ENCODE measurements at regions not wholly inside any gene's neighbourhood (a gene's known extent, or its start where the extent isn't known, plus 50 kb on each side); places are given as distances from the start of the nearest gene placed in this dataset.

DNA sequence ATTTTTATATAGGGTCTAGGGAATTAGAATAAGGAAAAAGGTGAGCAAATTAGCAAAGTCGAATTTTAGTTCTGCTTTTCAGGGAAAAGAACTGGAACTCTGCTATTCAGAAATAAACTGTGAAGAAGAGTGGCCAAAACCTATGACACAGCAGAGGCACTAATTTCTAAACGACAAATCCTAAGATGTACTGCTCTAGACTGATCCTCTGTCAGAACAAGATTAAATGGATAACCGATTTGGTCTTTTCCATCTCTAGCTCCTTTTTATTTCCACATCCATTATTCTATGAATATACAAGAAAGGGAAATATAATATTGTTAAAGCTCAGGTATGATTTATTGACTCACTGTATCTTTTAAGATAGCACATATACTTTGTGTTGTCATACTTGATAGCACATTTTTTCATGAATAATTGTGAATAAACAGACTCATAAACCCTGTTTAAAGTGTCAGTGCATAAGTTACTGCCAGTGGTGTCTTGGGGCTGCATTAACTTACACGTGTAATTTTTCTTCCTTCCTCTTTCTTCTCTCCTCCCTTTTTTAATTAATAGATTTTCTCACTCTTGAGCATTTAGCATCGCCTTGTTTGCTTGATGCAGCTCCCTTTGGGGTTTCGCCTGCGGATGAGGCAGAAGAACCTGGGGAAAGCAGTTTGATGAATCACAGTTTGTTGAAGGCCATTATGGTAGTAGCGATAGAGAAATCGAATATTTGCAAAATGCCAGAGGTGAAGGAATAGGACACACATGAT lies 496.6 kb downstream of the ADGRL2 start:
- no peak for DNase-seq (ENCODE audit: low read depth in 4 of 4, low spot score in 3 of 4)

DNA sequence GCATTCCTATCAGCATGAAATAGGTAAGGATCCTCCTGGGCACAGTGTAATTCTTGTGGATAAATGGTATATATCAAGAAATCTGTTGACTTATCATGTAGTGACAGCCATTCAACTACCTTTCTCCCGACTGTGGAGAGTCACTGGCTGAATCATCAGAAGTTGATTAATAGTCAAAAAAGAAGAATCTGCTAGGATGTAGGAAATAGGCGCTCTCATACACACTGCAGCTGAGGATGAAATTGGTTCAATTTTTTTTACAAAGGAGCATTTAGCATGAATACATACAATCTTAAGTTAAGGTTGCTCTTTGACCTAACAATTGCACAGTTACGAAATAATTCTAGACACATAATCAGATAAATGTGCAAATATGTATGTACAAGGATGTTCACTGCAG lies 486.8 kb downstream of the ADGRL2 start:
- no peak for DNase-seq (ENCODE audit: low read depth in 4 of 4, low spot score in 3 of 4)

DNA sequence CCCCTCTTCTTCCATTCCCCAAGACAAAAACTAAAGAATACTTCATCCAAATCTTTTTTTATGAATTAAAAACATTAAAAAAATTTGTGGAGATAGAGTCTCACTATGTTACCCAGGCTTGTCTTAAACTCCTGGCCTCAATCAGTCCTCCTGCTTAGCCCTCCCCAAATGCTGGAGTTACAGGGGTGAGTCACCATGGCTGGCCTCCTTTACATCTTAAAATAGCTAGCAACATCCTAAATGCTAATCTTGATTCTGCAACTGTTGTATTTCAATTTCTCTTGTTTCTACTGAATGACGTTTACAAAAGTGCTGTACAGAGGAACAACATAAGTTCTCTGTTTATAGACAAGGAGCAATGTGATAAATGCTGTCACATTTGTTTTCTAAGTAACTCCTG lies 483.5 kb downstream of the ADGRL2 start:
- DNase-seq (ENCODE audit: low read depth in 4 of 4, low spot score in 3 of 4): no peak

DNA sequence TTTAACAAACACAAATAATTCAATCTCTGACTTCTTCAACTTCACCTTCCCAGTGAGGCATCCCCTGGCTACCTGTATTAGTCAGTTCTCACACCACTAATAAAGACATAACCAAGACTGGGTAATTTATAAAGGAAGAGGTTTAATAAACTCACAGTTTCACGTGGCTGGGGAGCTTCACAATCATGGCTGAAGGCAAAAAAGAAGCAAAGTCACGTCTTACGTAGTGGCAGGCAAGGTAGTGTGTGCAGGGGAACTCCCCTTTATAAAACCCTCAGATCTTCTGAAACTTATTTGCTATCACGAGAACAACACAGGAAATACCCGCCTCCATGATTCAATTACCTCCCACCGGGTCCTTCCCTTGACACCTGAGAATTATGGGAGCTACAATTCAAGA lies 478.5 kb downstream of the ADGRL2 start:
- no peak for DNase-seq (ENCODE audit: low read depth in 4 of 4, low spot score in 3 of 4)

DNA sequence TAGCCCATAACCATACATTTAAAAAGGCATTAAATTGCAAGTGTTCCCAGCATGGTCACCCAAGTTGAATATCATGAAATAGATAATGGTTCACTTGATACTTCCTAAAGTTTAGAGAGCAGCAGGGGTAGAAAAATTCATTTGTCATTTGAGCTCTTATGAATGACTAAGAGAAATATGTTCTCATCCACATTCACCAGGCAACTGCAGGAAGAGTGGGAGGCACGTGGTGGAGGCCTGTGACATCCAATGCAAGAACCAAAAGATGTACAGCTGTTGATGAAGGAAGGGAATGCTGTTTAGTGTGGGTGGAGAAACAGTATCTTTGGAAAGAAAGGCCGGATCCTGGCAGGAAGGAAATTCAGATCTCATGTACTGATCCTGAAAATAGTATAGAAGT lies 473.1 kb downstream of the ADGRL2 start:
- no peak for DNase-seq (ENCODE audit: low read depth in 4 of 4, low spot score in 3 of 4)

DNA sequence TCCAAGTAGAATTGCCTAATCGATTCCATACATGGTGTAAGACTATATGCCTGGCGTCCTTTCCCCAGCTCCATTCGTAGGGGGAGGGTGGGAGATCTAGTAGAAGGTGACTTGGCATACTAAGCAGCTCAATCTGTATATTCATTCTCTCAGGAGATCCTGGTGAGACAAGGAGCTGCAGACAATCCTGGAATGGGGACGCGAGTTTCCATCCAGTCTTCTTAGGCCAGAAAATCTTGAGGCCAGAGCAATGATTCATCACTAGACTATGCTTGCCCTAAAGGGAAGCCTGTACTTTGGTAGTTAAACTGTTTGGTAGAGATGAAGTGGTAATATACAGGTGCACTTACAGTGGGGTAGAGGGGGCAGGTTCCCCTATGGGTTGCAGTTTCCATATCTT lies 468.7 kb downstream of the ADGRL2 start:
- no peak for DNase-seq (ENCODE audit: low read depth in 4 of 4, low spot score in 3 of 4)

DNA sequence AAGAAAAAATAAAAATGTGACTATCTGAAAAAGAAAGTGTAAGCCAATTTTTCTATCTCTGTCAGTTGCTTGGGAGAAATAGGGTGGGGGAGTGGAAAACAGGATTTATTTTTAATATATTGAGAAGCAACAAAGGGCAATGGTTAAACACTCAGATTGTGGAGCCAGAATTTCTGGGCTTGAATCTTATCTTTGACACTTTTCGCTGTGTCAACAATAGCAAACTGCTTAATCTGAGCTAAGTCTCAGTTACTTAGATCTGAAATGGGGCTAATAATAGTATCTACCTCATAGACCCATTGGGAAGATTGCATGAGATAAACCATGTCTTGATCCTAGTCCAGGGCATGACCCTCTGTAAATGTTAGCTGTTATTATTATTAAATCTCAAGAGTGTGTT lies 468.1 kb downstream of the ADGRL2 start:
- no peak for DNase-seq (ENCODE audit: low read depth in 4 of 4, low spot score in 3 of 4)

DNA sequence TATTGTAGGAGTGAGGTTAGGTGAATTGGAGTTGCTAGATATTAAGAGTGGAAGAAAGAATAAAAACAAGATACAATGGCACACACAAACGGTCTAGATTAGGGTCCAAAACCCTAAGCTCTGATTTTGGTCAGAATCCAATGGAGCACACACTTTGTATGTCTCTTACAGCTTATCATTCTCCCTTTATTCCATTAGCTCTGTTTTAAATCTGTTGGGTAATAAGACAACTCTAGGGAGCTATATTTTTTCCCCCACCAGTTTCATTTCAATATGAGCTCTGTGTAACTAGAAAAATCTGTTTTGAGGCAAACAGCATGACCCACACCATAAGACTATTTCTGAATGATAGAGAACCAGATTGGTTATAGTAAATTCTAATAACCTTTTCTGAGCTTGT lies 465.6 kb downstream of the ADGRL2 start:
- DNase-seq (ENCODE audit: low read depth in 4 of 4, low spot score in 3 of 4): no peak

DNA sequence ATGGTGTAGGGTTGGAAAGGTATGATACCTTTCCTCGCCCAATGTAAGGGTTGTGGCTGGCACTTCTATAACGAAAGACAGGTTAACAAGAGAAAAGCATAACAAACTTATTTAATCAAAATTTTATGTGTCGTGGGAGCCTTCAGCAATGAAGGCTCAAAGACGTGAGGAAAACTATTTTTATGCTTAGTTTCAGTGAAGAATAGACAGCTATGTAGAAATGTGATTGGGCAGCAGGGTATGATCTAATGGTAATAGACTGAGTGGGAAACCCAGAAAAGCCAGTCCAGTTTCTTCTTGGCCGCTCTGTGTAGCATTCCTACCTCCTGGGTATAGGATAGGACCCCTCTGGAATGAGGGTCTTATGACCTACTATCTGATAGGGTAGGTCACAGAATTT lies 464.7 kb downstream of the ADGRL2 start:
- DNase-seq (ENCODE audit: low read depth in 4 of 4, low spot score in 3 of 4): no peak

DNA sequence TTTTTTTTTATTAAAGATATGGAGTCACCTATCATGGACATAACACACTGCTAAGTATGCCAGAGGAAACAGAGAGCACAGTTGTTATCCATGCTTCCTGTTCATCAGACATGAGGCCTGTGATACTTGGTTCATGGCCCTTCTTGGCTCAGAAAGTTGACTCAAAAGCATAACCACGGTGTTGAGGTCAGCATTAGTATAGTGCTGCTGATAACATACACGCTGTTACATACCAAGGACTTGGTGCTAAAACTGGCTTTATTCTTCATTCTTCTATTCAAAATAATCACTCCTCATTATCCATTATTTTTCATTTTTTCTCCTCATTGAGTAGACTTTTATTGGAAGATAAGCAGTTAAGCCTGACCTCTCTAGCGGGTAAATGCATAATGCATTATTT lies 464.1 kb downstream of the ADGRL2 start:
- DNase-seq (ENCODE audit: low read depth in 4 of 4, low spot score in 3 of 4): no peak

DNA sequence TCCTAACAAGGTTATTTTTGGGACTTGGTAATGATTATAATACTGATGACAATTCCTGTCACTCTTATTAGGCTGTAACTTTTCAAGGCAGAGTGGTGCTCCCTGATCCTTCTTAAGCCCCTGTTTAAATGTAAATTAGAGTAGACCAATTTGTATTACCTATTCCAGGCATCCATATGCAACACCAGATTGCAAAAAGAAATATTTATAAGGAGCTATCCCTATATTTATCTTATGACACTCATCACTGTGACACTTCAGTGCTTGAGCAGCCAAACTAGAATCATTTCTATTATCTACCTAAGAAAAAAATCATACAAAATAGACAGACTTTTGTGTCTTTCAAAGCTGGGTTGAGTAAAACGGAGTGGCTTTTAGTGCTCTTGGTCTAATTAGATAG lies 462.7 kb downstream of the ADGRL2 start:
- DNase-seq (ENCODE audit: low read depth in 4 of 4, low spot score in 3 of 4): no peak

DNA sequence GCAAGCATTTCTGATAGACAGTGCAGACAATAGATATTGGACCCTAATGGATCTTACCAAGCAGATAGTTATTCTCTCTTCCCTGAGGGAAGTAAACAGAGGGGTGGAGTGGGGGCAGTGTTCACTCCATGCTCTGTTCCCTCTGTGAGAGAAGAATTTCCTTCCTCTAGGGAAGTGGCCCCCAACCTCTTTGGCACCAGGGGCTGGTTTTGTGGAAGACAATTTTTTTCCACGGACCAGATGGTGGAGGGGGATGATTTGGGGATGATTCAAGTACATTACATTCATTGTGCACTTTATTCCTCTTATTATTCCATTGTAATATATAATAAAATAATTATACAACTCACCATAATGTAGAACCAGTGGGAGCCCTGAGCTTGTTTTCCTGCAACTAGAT lies 459.9 kb downstream of the ADGRL2 start:
- no peak for DNase-seq (ENCODE audit: low read depth in 4 of 4, low spot score in 3 of 4)

DNA sequence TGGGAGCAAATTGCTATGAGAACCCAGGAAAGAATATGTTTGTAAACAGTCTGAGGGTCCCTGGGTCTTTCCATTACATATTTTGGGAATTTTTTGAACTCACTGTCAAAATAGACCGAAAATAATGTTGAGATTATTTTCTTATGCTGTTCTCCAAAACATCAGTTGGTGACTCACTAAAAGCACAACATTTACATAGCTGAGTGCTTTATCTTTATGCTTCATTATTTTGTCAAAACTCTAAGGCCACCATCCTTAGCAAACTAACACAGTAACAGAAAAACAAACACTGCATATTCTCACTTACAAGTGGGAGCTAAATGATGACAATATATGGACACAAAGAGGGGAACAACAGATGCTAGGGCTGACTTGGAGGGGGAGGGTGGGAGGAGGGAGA lies 459.3 kb downstream of the ADGRL2 start:
- no peak for DNase-seq (ENCODE audit: low read depth in 4 of 4, low spot score in 3 of 4)

DNA sequence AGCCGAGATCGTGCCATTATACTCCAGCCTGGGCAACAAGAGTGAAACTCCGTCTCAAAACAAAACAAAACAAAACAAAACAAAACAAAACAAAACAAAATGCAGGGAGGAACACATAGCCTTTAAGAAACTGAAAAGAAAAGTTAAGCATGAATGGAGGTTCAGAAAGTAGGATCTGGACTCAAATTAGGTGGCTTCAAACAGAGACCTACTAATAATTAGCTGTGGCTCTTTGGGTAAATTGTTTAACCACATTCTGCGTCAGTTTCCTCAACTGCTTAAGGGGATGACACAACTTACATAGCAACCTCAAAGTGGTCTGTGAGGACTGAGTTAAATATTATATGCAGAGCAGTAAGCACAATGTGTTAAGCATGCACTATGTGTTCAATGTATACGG lies 458.2 kb downstream of the ADGRL2 start:
- DNase-seq (ENCODE audit: low read depth in 4 of 4, low spot score in 3 of 4): no peak

DNA sequence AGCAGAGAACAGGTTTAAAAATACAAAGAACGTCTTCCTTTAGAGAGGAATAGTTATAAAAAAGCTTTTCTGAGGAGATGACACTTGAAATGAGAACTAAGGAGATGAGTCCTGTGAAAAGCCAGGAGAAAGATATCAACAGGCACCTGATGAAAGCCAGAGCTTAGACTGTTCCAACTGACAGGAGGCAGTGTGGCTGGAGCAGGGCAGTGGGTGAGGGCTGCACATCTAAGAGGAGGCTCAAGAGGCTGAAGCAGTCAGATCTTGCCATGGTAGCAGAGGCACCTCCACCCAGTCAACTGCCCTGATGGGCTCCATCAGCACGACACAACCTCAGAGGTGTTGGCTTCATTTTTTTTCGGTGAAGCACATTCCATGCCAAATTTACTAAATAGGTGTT lies 445.3 kb downstream of the ADGRL2 start:
- DNase-seq (ENCODE audit: low read depth in 4 of 4, low spot score in 3 of 4): no peak

DNA sequence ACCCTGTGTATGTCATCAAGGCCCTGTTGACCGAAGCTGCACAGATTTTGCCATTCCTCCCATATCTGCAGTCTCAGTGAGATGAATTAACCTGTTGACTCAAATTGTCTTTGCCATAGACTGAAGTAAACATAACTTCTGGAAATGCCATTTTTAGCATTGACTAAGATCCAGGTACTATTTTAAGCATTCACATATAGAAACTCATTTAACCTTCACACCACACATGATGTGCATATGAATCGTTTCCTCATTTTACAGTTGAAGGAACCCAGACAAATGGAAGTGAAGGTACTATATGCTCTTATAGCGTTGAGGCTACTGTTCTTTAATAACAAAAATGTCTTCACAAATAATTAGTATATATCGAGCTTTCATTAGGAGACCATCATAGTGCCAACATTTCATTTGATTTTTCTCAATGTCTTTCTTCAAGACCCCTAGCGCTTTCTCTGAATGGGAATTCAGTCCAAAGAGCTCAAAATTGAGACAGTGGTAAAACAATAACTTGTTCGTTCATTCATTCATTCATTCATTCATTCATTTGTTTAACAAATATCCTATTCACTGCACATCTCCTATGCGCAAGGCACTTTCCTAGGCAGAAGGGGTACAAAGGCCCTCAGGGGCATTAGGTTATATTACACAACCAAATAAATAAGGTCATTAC lies 444.7 kb downstream of the ADGRL2 start:
- no peak for DNase-seq (ENCODE audit: low read depth in 4 of 4, low spot score in 3 of 4)

DNA sequence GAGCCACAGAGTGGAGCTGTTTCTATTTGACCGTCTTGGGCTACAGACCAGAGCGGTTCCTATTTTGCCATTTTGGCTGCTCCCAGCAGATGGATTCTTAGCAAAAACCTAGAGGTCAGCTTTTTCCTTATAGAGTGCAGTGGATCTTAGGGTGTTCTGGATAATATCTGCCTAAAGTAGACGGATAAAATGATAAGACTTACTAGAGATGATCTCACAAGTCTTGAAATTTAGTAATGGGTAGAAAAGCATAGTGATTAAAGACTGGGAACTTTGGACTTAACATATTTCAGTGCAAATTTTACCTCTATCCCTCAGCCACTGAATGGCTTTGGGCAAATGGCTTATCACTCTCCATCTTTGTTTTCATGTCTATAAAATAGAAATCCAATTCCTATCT lies 439.8 kb downstream of the ADGRL2 start:
- no peak for DNase-seq (ENCODE audit: low read depth in 4 of 4, low spot score in 3 of 4)

DNA sequence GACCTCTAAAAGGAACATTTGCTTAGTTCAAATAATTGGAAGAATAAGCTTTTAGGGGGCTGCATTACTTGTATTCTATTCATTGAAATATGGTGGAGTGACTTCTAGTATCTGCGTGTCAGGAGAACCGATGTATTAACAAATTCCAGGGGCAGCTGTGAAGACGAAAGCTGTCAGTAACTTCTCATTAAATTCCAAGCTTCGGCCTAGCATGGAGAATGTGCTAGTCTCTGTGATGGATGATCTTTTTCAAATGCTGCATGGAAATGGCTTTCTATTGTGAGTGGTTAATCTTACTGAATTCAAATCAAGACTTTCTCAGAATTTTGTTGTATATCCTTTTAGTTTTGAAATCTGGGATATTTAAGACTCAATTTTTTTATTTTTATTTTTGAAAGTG lies 429.9 kb downstream of the ADGRL2 start:
- no peak for DNase-seq (ENCODE audit: low read depth in 4 of 4, low spot score in 3 of 4)

DNA sequence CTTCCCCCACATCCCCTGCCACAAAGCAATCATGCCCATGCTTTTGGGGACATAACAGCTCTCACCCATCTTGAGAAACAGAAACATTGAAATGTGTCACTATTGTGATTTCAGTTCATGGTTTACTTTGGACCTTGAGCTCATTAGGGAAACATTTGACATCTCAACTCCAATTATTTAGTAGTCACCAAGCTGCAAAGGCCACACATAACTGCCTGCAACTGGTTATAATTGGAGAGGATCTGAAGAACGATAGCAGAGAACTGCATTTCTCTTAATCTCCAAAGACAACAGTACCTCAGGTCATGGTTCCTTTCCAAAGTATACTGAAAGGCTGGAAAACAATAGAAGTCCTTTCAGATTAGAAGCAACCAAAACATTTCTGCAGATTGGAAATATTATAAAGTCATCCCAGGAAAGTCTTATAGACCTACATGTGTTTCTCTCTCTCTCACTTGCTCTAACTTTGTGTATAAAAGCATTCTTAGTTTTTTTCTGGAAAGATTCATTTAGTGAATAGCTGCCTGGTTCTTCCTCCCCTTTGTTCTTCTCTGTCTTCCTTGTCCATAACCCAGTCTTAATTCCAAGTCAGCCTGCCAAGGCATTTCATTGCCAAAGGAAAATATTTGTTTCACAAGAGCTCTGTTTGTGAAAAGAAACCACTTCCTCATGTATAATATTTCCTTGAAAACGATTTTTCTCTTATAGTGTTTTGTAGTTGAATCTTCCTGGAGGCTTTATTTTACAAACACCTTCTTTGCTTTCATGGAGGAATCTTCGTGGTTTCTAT lies 426.8 kb downstream of the ADGRL2 start:
- no peak for DNase-seq (ENCODE audit: low read depth in 4 of 4, low spot score in 3 of 4)

DNA sequence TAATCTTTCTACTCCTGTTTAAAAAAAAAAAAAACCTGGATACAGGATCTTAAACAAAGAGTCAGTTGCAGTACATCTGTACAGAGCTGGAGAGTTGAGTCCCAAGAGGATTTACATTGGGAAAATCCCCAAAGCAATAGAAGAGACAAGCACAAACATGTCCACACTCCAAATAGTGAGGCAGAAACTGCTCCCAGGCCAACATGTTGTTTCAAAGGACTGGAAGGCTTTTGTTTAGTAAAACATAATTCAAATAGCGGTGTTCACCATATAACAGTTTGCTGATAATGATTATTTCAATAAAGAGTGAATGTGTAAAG lies 425.4 kb downstream of the ADGRL2 start:
- DNase-seq (ENCODE audit: low read depth in 4 of 4, low spot score in 3 of 4): no peak

DNA sequence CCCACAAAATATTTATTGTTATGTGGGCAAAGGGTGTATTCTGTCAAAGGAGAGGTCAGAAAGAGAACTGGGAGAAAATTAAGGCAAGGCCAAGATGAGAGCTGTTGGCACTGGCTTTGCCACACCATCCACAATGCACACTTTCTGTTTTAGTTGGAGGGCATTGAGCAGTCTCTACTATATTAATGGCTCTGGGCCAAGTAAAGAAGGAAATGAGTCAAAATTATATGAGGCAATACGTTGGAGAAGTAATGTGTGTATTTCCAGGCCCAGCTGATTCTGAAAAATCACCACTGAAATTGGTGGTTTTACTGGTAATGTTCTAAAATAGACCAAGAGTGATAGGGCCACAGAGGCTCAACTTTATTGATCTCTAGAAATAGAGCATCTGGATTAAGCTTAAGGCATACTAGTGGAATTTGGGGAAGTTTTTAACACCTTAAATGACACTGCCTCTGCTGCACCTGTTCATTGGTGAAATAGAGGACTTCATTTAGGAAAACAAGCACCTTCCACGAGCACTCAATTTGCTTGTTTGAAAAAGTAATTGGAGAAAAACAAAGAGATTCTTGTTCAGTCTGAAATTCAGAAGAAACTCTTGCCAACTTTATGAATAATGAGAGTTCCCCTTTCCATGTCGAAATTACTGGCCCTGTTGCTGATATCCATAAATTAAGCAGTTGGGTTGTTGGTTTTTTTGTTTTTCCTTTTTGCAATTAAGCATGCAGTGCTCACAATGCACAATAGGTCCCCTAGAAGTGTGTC lies 424.9 kb downstream of the ADGRL2 start:
- no peak for DNase-seq (ENCODE audit: low read depth in 4 of 4, low spot score in 3 of 4)
